HG03520 (cell line): ENCODE measurements at regions not wholly inside any gene's neighbourhood (a gene's known extent, or its start where the extent isn't known, plus 50 kb on each side); places are given as distances from the start of the nearest gene placed in this dataset.
"Not testable (repeated sequence)": the region's sequence is repeated elsewhere in the genome, so short reads cannot be mapped to it uniquely, and the experiment has no call there.

Experiments
- ATAC-seq: cut with Tn5 transposase; IDR thresholded peaks from one replicate; pipeline ENCODE4 v1.9.1; 2021; ENCODE audit warnings: mild to moderate bottlenecking, moderate library complexity; ENCODE audit not compliant: unreplicated experiment

- no peak for ATAC-seq
Measured at GRCh38 chr4:174401471-174402130, 117.9 kb downstream of the CEP44 start.

- ATAC-seq, result not testable (repeated sequence)
Measured at GRCh38 chr4:174400603-174401302, 117.0 kb downstream of the CEP44 start.

- ATAC-seq, result no peak
Measured at GRCh38 chr4:174398728-174399127, 115.0 kb downstream of the CEP44 start.

DNA sequence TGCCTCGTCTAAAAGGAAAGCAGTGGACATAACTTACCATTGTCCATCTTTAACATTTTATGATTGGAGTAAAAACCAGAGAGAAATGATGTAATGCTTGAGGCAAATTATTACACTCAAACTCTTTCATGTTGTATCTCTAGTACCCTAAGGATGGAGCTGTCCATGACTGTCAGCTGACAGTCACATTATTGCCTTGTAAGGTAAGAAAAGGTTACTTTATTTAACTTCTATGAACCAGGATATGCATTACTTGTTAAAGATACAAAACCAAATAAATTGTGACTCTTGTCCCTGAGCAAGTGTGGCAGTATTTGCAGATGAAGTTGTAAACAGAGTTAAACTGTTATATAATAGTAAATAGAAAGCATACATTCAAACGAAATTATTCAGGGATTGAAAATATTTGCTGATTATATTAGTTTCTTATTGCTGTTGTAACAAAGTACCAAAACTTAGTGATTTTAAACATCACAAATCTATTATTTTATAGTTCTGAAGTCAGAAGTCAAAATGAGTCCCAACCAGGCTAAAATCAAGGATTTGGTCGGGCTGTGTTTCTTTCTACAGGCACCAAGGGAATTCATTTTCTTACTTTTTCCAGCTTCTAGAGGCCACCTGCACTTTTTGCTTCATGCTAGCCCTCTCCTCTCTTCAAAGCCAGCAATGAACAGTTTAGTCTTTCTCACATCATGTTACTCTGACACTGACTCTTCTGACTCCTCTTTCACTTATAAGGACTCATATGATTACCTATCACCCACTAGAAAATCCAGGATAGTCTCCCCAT lies 113.8 kb downstream of the CEP44 start:
- no peak for ATAC-seq

GRCh38 chr4:174396599-174397110 lies 112.9 kb downstream of the CEP44 start:
- no peak for ATAC-seq

DNA sequence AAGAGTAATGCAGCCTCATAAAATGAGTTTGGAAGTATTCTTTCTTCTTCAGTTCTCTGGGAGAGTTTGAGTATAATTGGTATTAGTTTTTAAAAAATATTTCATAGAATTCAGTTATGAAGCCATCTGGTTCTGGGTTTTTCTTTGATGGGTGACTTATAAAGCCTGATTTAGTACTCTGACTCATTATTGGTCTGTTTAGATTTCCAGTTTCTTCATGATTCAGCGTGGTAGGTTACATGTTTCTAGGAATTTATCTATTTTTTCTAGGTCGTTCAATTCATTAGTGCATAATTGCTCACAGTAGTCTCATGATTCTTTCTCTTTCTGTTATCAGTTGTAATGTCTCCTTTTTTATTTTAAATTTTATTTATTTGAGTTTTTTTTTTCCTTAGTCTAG lies 111.2 kb downstream of the CEP44 start:
- no peak for ATAC-seq

DNA sequence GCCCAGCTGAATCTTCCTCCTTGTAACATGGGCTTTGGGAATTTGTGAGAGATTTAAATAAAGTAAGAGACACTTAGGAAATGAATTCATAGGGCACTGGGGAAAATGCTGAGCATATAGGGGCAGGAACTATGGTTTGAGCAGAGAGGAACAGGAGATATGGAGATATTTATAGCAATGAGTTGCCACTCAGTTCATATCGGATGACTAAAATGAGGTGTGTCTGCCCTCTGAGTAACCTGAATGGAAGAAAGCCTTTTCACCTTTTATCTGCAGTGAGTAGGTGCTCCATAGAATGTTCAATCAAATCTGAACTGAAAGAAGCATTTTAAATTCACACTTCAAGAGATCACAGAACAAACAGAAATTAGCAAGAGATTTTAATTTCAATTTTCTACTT lies 105.7 kb downstream of the CEP44 start:
- no peak for ATAC-seq

DNA sequence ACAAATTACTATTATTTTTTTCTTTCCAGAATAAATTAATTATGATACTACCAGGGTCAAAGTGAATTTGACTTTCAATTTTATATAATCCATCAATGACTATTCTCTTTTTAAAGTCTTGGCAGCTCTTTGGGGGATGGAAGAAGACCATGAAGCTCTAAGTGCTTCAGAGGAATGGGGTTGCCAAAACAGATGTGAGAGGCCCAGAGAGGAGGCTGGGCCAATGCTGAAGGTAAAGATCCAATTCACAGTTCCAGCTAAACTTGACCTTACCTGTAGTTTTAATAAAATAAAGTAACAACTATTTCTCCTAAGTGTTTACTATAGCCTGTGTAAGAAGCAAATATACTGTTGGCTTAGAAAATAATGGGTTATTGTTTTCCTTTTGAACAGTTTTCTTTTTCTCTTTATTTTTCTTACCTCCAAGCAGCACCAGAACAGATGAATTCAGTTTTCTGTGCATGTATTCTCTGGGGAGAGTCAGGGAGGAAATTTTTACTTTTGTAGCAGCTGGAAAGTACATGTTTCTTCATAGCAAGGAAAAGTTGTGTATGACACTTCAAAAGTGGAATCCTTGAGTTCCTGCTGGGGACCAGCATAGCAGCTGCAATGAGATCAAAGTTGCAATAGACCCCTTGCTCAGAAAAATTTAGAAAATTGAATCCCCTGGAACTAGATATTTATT lies 104.9 kb downstream of the CEP44 start:
- no peak for ATAC-seq

DNA sequence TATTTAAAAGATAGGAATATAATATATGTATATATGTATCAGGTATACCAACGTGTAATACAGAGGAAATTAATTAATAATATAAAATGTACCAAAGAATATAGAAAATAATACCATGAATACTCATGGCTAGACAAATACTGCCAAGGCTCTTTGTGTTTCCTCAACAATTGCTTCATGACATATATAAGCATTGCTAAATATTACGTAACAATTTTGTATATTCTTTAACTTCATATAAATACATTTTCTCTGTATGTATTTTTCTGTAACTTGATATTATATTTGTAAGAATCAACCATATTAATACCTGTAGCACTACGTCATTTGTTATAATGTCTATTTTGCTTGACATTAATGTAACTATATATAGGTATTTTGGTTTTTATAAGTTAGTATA lies 104.0 kb downstream of the CEP44 start:
- no peak for ATAC-seq

GRCh38 chr4:174387143-174387542 lies 103.4 kb downstream of the CEP44 start:
- no peak for ATAC-seq

GRCh38 chr4:174383783-174384182 lies 100.1 kb downstream of the CEP44 start:
- no peak for ATAC-seq

GRCh38 chr4:174382938-174383605 lies 99.4 kb downstream of the CEP44 start:
- not testable (repeated sequence) for ATAC-seq
